Inflammatory macrophage treated with lipopolysaccharide for 1 hour (primary cell): ENCODE measurements at regions not wholly inside any gene's neighbourhood (a gene's known extent, or its start where the extent isn't known, plus 50 kb on each side); places are given as distances from the start of the nearest gene placed in this dataset.
A peak's percentile ranks its signal among the peaks of the same experiment; 100 is the strongest.
"Not testable (repeated sequence)": the region's sequence is repeated elsewhere in the genome, so short reads cannot be mapped to it uniquely, and the experiment has no call there.

Source experiments
- DNase-seq, 2 donors: peaks; one replicate each; pipeline ENCODE4 v3.0.0-alpha.2; 2020 to 2022

- not testable (repeated sequence) for DNase-seq
Measured at GRCh38 chr1:25171013-25171412, 61.3 kb downstream of the SYF2 start.

GRCh38 chr1:25170439-25170838 is 61.9 kb downstream of the SYF2 start:
- DNase-seq: no peak

GRCh38 chr1:25169610-25170009 is 62.7 kb downstream of the SYF2 start:
- DNase-seq: no peak

- DNase-seq: no peak
Measured at GRCh38 chr1:25169168-25169567, 63.1 kb downstream of the SYF2 start.

- DNase-seq: no peak
Measured at GRCh38 chr1:25168193-25169071, 63.9 kb downstream of the SYF2 start.

- no peak for DNase-seq
Measured at GRCh38 chr1:25167269-25168192, 64.8 kb downstream of the SYF2 start.

GRCh38 chr1:25166847-25167246 is 65.5 kb downstream of the SYF2 start:
- no peak for DNase-seq

- no peak for DNase-seq
Measured at GRCh38 chr1:25163986-25164385, 68.3 kb downstream of the SYF2 start.

GRCh38 chr1:25161981-25162380 is 70.3 kb downstream of the SYF2 start:
- DNase-seq: no peak

- DNase-seq: no peak
Measured at GRCh38 chr1:25157846-25158245, 74.5 kb downstream of the SYF2 start.

- no peak for DNase-seq
Measured at GRCh38 chr1:25150985-25151495, 81.3 kb downstream of the SYF2 start.

- peak; percentile 40 to 59 for DNase-seq
Measured at GRCh38 chr1:25148673-25149300, 83.5 kb downstream of the SYF2 start.

- DNase-seq: no peak
Measured at GRCh38 chr1:25146451-25146855, 85.8 kb downstream of the SYF2 start.

GRCh38 chr1:25145775-25146393 is 86.4 kb downstream of the SYF2 start:
- DNase-seq: no peak

- peak; percentile 80 to 93 for DNase-seq
Measured at GRCh38 chr1:25140073-25140797, 92.1 kb downstream of the SYF2 start.

- no peak for DNase-seq
Measured at GRCh38 chr1:25137521-25138395, 94.5 kb downstream of the SYF2 start.

- DNase-seq: no peak
Measured at GRCh38 chr1:25137106-25137505, 95.2 kb downstream of the SYF2 start.

- no peak for DNase-seq
Measured at GRCh38 chr1:25135909-25136308, 96.4 kb downstream of the SYF2 start.

- no peak for DNase-seq
Measured at GRCh38 chr1:25134801-25135461, 97.4 kb downstream of the SYF2 start.

- no peak for DNase-seq
Measured at GRCh38 chr1:25134307-25134706, 98.0 kb downstream of the SYF2 start.
